ENCODE measurements at regions not wholly inside any gene's neighbourhood (a gene's known extent, or its start where the extent isn't known, plus 50 kb on each side); places are given as distances from the start of the nearest gene placed in this dataset.

- DNase-seq = no peak
Measured at GRCh38 chr22:48520207-48520606, 1307.5 kb downstream of the BRD1 start.

GRCh38 chr22:48517039-48518030 lies 1310.3 kb downstream of the BRD1 start:
- no peak for DNase-seq

GRCh38 chr22:48516571-48516970 lies 1311.1 kb downstream of the BRD1 start:
- no peak for DNase-seq

- no peak for DNase-seq
Measured at GRCh38 chr22:48515571-48516200, 1312.0 kb downstream of the BRD1 start.

- no peak for DNase-seq
Measured at GRCh38 chr22:48513929-48514328, 1313.7 kb downstream of the BRD1 start.

GRCh38 chr22:48513446-48513845 lies 1314.2 kb downstream of the BRD1 start:
- no peak for DNase-seq

- DNase-seq = no peak
Measured at GRCh38 chr22:48511781-48512327, 1315.8 kb downstream of the BRD1 start.

GRCh38 chr22:48511211-48511610 lies 1316.5 kb downstream of the BRD1 start:
- no peak for DNase-seq

- no peak for DNase-seq
Measured at GRCh38 chr22:48510599-48510998, 1317.1 kb downstream of the BRD1 start.

GRCh38 chr22:48507595-48508350 lies 1319.9 kb downstream of the BRD1 start:
- no peak for DNase-seq

- no peak for DNase-seq
Measured at GRCh38 chr22:48507171-48507570, 1320.5 kb downstream of the BRD1 start.

GRCh38 chr22:48506506-48507145 lies 1321.0 kb downstream of the BRD1 start:
- DNase-seq = no peak

GRCh38 chr22:48505891-48506290 lies 1321.8 kb downstream of the BRD1 start:
- DNase-seq = no peak

- DNase-seq = no peak
Measured at GRCh38 chr22:48504519-48505140, 1323.0 kb downstream of the BRD1 start.

GRCh38 chr22:48503876-48504275 lies 1323.8 kb downstream of the BRD1 start:
- DNase-seq = no peak

GRCh38 chr22:48503035-48503625 lies 1324.5 kb downstream of the BRD1 start:
- DNase-seq = no peak

GRCh38 chr22:48501231-48501750 lies 1326.4 kb downstream of the BRD1 start:
- no peak for DNase-seq

GRCh38 chr22:48500471-48501230 lies 1327.0 kb downstream of the BRD1 start:
- no peak for DNase-seq

- no peak for DNase-seq
Measured at GRCh38 chr22:48499456-48500425, 1327.9 kb downstream of the BRD1 start.

All from activated T-cell treated with anti-CD3 and anti-CD28 coated beads, Interleukin-2, amount 50 U/mL, for 48 hours (primary cell).